ENCODE measurements at regions not wholly inside any gene's neighbourhood (a gene's known extent, or its start where the extent isn't known, plus 50 kb on each side); places are given as distances from the start of the nearest gene placed in this dataset.

- no peaks in the 10 kb centered on the region for H3K36me3 ChIP-seq (ENCODE audit: insufficient read depth, low read length)
- no peak overlapping the region for H3K27ac ChIP-seq (ENCODE audit: low read depth, low read length)
- no peak overlapping the region for H3K4me3 ChIP-seq (ENCODE audit: low read depth, low read length)
- no peak overlapping the region for H2AFZ ChIP-seq (ENCODE audit: low read length, unreplicated experiment)
- H3K79me2 ChIP-seq (ENCODE audit: control insufficient read depth, insufficient read depth, low read length, unreplicated experiment): no peaks in the 10 kb centered on the region
- no peaks in the 10 kb centered on the region for H3K4me1 ChIP-seq (ENCODE audit: control insufficient read depth, insufficient read depth, low read length, unreplicated experiment)
- no peaks in the 10 kb centered on the region for H3K27me3 ChIP-seq (ENCODE audit: insufficient read depth, low read length)
Observed at GRCh38 chr5:113891491-113891890, 378.0 kb downstream of the YTHDC2 start.

- no peaks in the 10 kb centered on the region for H3K79me2 ChIP-seq (ENCODE audit: control insufficient read depth, insufficient read depth, low read length, unreplicated experiment)
- H2AFZ ChIP-seq (ENCODE audit: low read length, unreplicated experiment): no peak overlapping the region
- H3K36me3 ChIP-seq (ENCODE audit: insufficient read depth, low read length): no peaks in the 10 kb centered on the region
- H3K4me1 ChIP-seq (ENCODE audit: control insufficient read depth, insufficient read depth, low read length, unreplicated experiment): no peaks in the 10 kb centered on the region
- no peak overlapping the region for H3K27ac ChIP-seq (ENCODE audit: low read depth, low read length)
- no peaks in the 10 kb centered on the region for H3K27me3 ChIP-seq (ENCODE audit: insufficient read depth, low read length)
- no peak overlapping the region for H3K4me3 ChIP-seq (ENCODE audit: low read depth, low read length)
Observed at GRCh38 chr5:113896789-113897188, 383.3 kb downstream of the YTHDC2 start.

GRCh38 chr5:113897748-113898147 is 384.3 kb downstream of the YTHDC2 start:
- Histone ChIP-seq H3K36me3 (ENCODE audit: insufficient read depth, low read length) (no peaks in the 10 kb centered on the region), H3K27me3 (ENCODE audit: insufficient read depth, low read length) (no peaks in the 10 kb centered on the region)

GRCh38 chr5:113900141-113900540 is 386.6 kb downstream of the YTHDC2 start:
- H3K27me3 ChIP-seq (ENCODE audit: insufficient read depth, low read length): no peaks in the 10 kb centered on the region
- H3K36me3 ChIP-seq (ENCODE audit: insufficient read depth, low read length): no peaks in the 10 kb centered on the region
- H2AFZ ChIP-seq (ENCODE audit: low read length, unreplicated experiment): no peak overlapping the region
- H3K4me1 ChIP-seq (ENCODE audit: control insufficient read depth, insufficient read depth, low read length, unreplicated experiment): no peaks in the 10 kb centered on the region
- no peaks in the 10 kb centered on the region for H3K79me2 ChIP-seq (ENCODE audit: control insufficient read depth, insufficient read depth, low read length, unreplicated experiment)
- H3K4me3 ChIP-seq (ENCODE audit: low read depth, low read length): no peak overlapping the region
- H3K27ac ChIP-seq (ENCODE audit: low read depth, low read length): no peak overlapping the region

More at GRCh38 chr5:113897748-113898147, 384.3 kb downstream of the YTHDC2 start:
- no peak overlapping the region for H3K4me3 ChIP-seq (ENCODE audit: low read depth, low read length)
- no peak overlapping the region for H2AFZ ChIP-seq (ENCODE audit: low read length, unreplicated experiment)
- H3K79me2 ChIP-seq (ENCODE audit: control insufficient read depth, insufficient read depth, low read length, unreplicated experiment): no peaks in the 10 kb centered on the region
- no peaks in the 10 kb centered on the region for H3K4me1 ChIP-seq (ENCODE audit: control insufficient read depth, insufficient read depth, low read length, unreplicated experiment)
- no peak overlapping the region for H3K27ac ChIP-seq (ENCODE audit: low read depth, low read length)

- Histone ChIP-seq H3K27me3 (ENCODE audit: insufficient read depth, low read length) (no peaks in the 10 kb centered on the region), H3K36me3 (ENCODE audit: insufficient read depth, low read length) (no peaks in the 10 kb centered on the region), H2AFZ (ENCODE audit: low read length, unreplicated experiment) (no peak overlapping the region), H3K4me1 (ENCODE audit: control insufficient read depth, insufficient read depth, low read length, unreplicated experiment) (no peaks in the 10 kb centered on the region), H3K27ac (ENCODE audit: low read depth, low read length) (no peak overlapping the region), H3K4me3 (ENCODE audit: low read depth, low read length) (no peak overlapping the region), H3K79me2 (ENCODE audit: control insufficient read depth, insufficient read depth, low read length, unreplicated experiment) (no peaks in the 10 kb centered on the region)
Observed at GRCh38 chr5:113900816-113901215, 387.3 kb downstream of the YTHDC2 start.

- no peak overlapping the region for H2AFZ ChIP-seq (ENCODE audit: low read length, unreplicated experiment)
- no peaks in the 10 kb centered on the region for H3K36me3 ChIP-seq (ENCODE audit: insufficient read depth, low read length)
- H3K27ac ChIP-seq (ENCODE audit: low read depth, low read length): no peak overlapping the region
- no peaks in the 10 kb centered on the region for H3K27me3 ChIP-seq (ENCODE audit: insufficient read depth, low read length)
- H3K4me1 ChIP-seq (ENCODE audit: control insufficient read depth, insufficient read depth, low read length, unreplicated experiment): no peaks in the 10 kb centered on the region
- H3K4me3 ChIP-seq (ENCODE audit: low read depth, low read length): no peak overlapping the region
- H3K79me2 ChIP-seq (ENCODE audit: control insufficient read depth, insufficient read depth, low read length, unreplicated experiment): no peaks in the 10 kb centered on the region
Observed at GRCh38 chr5:113901718-113902117, 388.2 kb downstream of the YTHDC2 start.

- Histone ChIP-seq H3K79me2 (ENCODE audit: control insufficient read depth, insufficient read depth, low read length, unreplicated experiment) (no peaks in the 10 kb centered on the region), H3K4me3 (ENCODE audit: low read depth, low read length) (no peak overlapping the region), H3K36me3 (ENCODE audit: insufficient read depth, low read length) (no peaks in the 10 kb centered on the region), H2AFZ (ENCODE audit: low read length, unreplicated experiment) (no peak overlapping the region), H3K27me3 (ENCODE audit: insufficient read depth, low read length) (no peaks in the 10 kb centered on the region), H3K27ac (ENCODE audit: low read depth, low read length) (no peak overlapping the region), H3K4me1 (ENCODE audit: control insufficient read depth, insufficient read depth, low read length, unreplicated experiment) (no peaks in the 10 kb centered on the region)
Observed at GRCh38 chr5:113902917-113903660, 389.6 kb downstream of the YTHDC2 start.

GRCh38 chr5:113909782-113910181 is 396.3 kb downstream of the YTHDC2 start:
- no peaks in the 10 kb centered on the region for H3K36me3 ChIP-seq (ENCODE audit: insufficient read depth, low read length)
- H3K27me3 ChIP-seq (ENCODE audit: insufficient read depth, low read length): no peaks in the 10 kb centered on the region
- no peak overlapping the region for H3K4me3 ChIP-seq (ENCODE audit: low read depth, low read length)
- H3K4me1 ChIP-seq (ENCODE audit: control insufficient read depth, insufficient read depth, low read length, unreplicated experiment): no peaks in the 10 kb centered on the region
- no peak overlapping the region for H3K27ac ChIP-seq (ENCODE audit: low read depth, low read length)
- no peak overlapping the region for H2AFZ ChIP-seq (ENCODE audit: low read length, unreplicated experiment)
- H3K79me2 ChIP-seq (ENCODE audit: control insufficient read depth, insufficient read depth, low read length, unreplicated experiment): no peaks in the 10 kb centered on the region

- Histone ChIP-seq H2AFZ (ENCODE audit: low read length, unreplicated experiment) (no peak overlapping the region), H3K79me2 (ENCODE audit: control insufficient read depth, insufficient read depth, low read length, unreplicated experiment) (no peaks in the 10 kb centered on the region), H3K4me1 (ENCODE audit: control insufficient read depth, insufficient read depth, low read length, unreplicated experiment) (no peaks in the 10 kb centered on the region), H3K36me3 (ENCODE audit: insufficient read depth, low read length) (no peaks in the 10 kb centered on the region), H3K27me3 (ENCODE audit: insufficient read depth, low read length) (no peaks in the 10 kb centered on the region), H3K27ac (ENCODE audit: low read depth, low read length) (no peak overlapping the region), H3K4me3 (ENCODE audit: low read depth, low read length) (no peak overlapping the region)
Observed at GRCh38 chr5:113917997-113918396, 404.5 kb downstream of the YTHDC2 start.

- no peaks in the 10 kb centered on the region for H3K79me2 ChIP-seq (ENCODE audit: control insufficient read depth, insufficient read depth, low read length, unreplicated experiment)
- H2AFZ ChIP-seq (ENCODE audit: low read length, unreplicated experiment): no peak overlapping the region
- H3K27ac ChIP-seq (ENCODE audit: low read depth, low read length): no peak overlapping the region
- H3K4me1 ChIP-seq (ENCODE audit: control insufficient read depth, insufficient read depth, low read length, unreplicated experiment): no peaks in the 10 kb centered on the region
- no peak overlapping the region for H3K4me3 ChIP-seq (ENCODE audit: low read depth, low read length)
- no peaks in the 10 kb centered on the region for H3K27me3 ChIP-seq (ENCODE audit: insufficient read depth, low read length)
- no peaks in the 10 kb centered on the region for H3K36me3 ChIP-seq (ENCODE audit: insufficient read depth, low read length)
Observed at GRCh38 chr5:113922343-113922742, 408.8 kb downstream of the YTHDC2 start.

- H3K36me3 ChIP-seq (ENCODE audit: insufficient read depth, low read length): no peaks in the 10 kb centered on the region
- H3K27me3 ChIP-seq (ENCODE audit: insufficient read depth, low read length): no peaks in the 10 kb centered on the region
- H3K4me3 ChIP-seq (ENCODE audit: low read depth, low read length): no peak overlapping the region
- H3K79me2 ChIP-seq (ENCODE audit: control insufficient read depth, insufficient read depth, low read length, unreplicated experiment): no peaks in the 10 kb centered on the region
- H2AFZ ChIP-seq (ENCODE audit: low read length, unreplicated experiment): no peak overlapping the region
- no peak overlapping the region for H3K27ac ChIP-seq (ENCODE audit: low read depth, low read length)
- no peaks in the 10 kb centered on the region for H3K4me1 ChIP-seq (ENCODE audit: control insufficient read depth, insufficient read depth, low read length, unreplicated experiment)
Observed at GRCh38 chr5:113935453-113935852, 422.0 kb downstream of the YTHDC2 start.
